T-helper 1 cell treated with Interleukin-12 subunit alpha and Interleukin-12 subunit beta and Interleukin-4 antibody, amounts not matched to agents 30 μg/mL and 1 μg/mL, for 36 hours (primary cell): ENCODE measurements at regions not wholly inside any gene's neighbourhood (a gene's known extent, or its start where the extent isn't known, plus 50 kb on each side); places are given as distances from the start of the nearest gene placed in this dataset.
"Not testable (repeated sequence)": the region's sequence is repeated elsewhere in the genome, so short reads cannot be mapped to it uniquely, and the experiment has no call there.

Source experiments
- H3K27ac Mint-ChIP-seq: one replicate; pipeline ENCODE4 v1.8.0; 2021; ENCODE audit warnings: mild to moderate bottlenecking, mixed read lengths
- H3K27me3 Mint-ChIP-seq: one replicate; pipeline ENCODE4 v1.8.0; 2021; ENCODE audit warnings: low read depth, mixed read lengths
- H3K36me3 Mint-ChIP-seq: one replicate; pipeline ENCODE4 v1.8.0; 2021; ENCODE audit warnings: low read depth, mixed read lengths
- H3K4me1 Mint-ChIP-seq: one replicate; pipeline ENCODE4 v1.8.0; 2021; ENCODE audit warnings: low read depth, mixed read lengths
- H3K4me3 Mint-ChIP-seq: one replicate; pipeline ENCODE4 v1.8.0; 2021; ENCODE audit warnings: mild to moderate bottlenecking, moderate library complexity, mixed read lengths
- H3K9me3 Mint-ChIP-seq: one replicate; pipeline ENCODE4 v1.8.0; 2021; ENCODE audit warnings: mixed read lengths

DNA sequence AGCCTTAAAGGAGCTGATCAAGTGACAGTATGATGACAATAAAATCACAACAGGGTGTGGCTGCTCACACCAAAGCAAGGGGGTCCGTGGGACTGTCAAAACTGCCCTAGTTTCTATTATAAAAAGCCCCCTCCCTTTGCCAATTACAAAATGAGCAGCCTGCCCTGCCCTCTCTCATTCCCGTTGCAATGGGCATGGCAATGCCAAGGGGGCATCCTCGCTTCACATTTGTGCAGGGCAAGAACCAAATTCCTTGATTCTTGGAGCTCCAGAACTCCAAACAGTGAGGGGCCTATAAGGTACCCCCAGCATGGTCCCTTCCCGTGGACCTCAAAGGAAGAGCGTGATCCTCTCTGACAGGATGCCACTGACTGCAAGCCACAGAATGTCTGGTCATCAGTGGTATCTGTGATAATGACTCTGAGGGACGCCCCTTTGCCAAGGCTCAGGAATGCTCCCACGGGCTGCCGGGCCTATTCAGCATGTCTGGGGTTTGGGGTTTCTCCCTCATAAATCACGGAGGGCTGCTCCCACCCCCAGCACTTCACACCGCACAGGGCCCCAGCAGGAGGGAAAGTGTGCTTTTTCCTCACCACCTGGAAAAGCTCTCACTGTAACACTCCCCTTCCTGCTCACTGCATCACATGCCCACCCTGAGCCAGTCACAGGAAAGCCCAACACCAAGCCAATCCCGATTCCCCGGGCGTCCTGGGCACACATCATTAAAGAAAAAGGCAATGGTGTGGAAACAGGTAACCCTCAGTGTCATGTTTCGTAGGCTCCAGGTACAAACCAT is 105.1 kb upstream of the TRPM1 start:
- H3K36me3 Mint-ChIP-seq: peaks cover 13% of the 10 kb centered on the region
- peaks cover 6% of the 10 kb centered on the region for H3K27me3 Mint-ChIP-seq
- peaks cover 39% of the 10 kb centered on the region for H3K4me1 Mint-ChIP-seq

GRCh38 chr15:31207246-31207645 is 105.7 kb upstream of the TRPM1 start:
- H3K36me3 Mint-ChIP-seq: peaks cover 15% of the 10 kb centered on the region
- H3K4me3 Mint-ChIP-seq: peak overlapping the region; percentile 26
- H3K4me1 Mint-ChIP-seq: peaks cover 41% of the 10 kb centered on the region
- peaks cover 6% of the 10 kb centered on the region for H3K27me3 Mint-ChIP-seq
- H3K9me3 Mint-ChIP-seq: peaks cover 16% of the 10 kb centered on the region
- H3K27ac Mint-ChIP-seq: peak overlapping the region; percentile 41

More for the DNA sequence above, 105.1 kb upstream of the TRPM1 start:
- H3K4me3 Mint-ChIP-seq: no peak overlapping the region
- H3K9me3 Mint-ChIP-seq: peaks cover 15% of the 10 kb centered on the region
- H3K27ac Mint-ChIP-seq: no peak overlapping the region

GRCh38 chr15:31207861-31208260 is 106.3 kb upstream of the TRPM1 start:
- H3K36me3 Mint-ChIP-seq: peaks cover 15% of the 10 kb centered on the region
- H3K27me3 Mint-ChIP-seq, H3K4me3 Mint-ChIP-seq, H3K27ac Mint-ChIP-seq: not testable (repeated sequence)
- peaks cover 16% of the 10 kb centered on the region for H3K9me3 Mint-ChIP-seq
- H3K4me1 Mint-ChIP-seq: peaks cover 37% of the 10 kb centered on the region

DNA sequence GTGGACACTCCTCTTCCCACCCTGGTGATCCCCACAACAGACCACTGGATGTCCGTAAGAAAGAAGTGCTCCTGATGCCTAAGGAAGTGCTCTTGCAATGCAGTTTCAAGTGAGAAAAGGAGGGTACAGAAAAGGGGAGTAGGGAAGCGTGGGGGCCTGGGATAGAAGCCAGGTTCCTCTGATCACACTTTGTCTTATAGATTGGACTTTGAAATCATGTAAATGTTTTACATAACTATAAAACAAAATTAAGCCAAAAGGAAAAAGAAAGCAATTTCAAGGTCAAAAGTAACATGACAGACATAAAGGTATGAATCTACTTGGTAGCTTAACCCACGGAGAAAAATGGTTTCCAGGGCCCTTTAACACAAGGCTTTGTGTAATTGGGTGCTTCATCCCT is 107.3 kb upstream of the TRPM1 start:
- no peak overlapping the region for H3K4me3 Mint-ChIP-seq
- H3K9me3 Mint-ChIP-seq: peaks cover 16% of the 10 kb centered on the region
- peak overlapping the region; percentile 36 for H3K27ac Mint-ChIP-seq
- peaks cover 15% of the 10 kb centered on the region for H3K36me3 Mint-ChIP-seq
- peaks cover 31% of the 10 kb centered on the region for H3K4me1 Mint-ChIP-seq
- peaks cover 6% of the 10 kb centered on the region for H3K27me3 Mint-ChIP-seq

- Mint-ChIP-seq H3K4me1 (peaks cover 39% of the 10 kb centered on the region), H3K27me3 (peaks cover 6% of the 10 kb centered on the region), H3K36me3 (peaks cover 15% of the 10 kb centered on the region), H3K4me3 (no peak overlapping the region), H3K27ac (no peak overlapping the region), H3K9me3 (peaks cover 16% of the 10 kb centered on the region)
These were observed 109.8 kb upstream of the TRPM1 start for GRCh38 chr15:31211353-31211752.

GRCh38 chr15:31212326-31213080 is 111.0 kb upstream of the TRPM1 start:
- Mint-ChIP-seq H3K9me3 (peaks cover 16% of the 10 kb centered on the region), H3K4me3 (peak overlapping the region; percentile 51), H3K36me3 (peaks cover 15% of the 10 kb centered on the region), H3K27me3 (peaks cover 6% of the 10 kb centered on the region), H3K27ac (no peak overlapping the region), H3K4me1 (peaks cover 40% of the 10 kb centered on the region)

GRCh38 chr15:31214158-31214863 is 112.3 kb upstream of the KLF13 start:
- peaks cover 15% of the 10 kb centered on the region for H3K36me3 Mint-ChIP-seq
- H3K27ac Mint-ChIP-seq: peak overlapping the region; percentile 77
- H3K27me3 Mint-ChIP-seq: peaks cover 6% of the 10 kb centered on the region
- peak overlapping the region; percentile 73 for H3K4me3 Mint-ChIP-seq
- H3K4me1 Mint-ChIP-seq: peaks cover 45% of the 10 kb centered on the region
- peaks cover 16% of the 10 kb centered on the region for H3K9me3 Mint-ChIP-seq

GRCh38 chr15:31214864-31215489 is 111.7 kb upstream of the KLF13 start:
- Mint-ChIP-seq H3K9me3 (peaks cover 16% of the 10 kb centered on the region), H3K36me3 (peaks cover 12% of the 10 kb centered on the region), H3K4me1 (peaks cover 41% of the 10 kb centered on the region), H3K4me3 (peak overlapping the region; percentile 73), H3K27me3 (peaks cover 3% of the 10 kb centered on the region), H3K27ac (peak overlapping the region; percentile 77)

DNA sequence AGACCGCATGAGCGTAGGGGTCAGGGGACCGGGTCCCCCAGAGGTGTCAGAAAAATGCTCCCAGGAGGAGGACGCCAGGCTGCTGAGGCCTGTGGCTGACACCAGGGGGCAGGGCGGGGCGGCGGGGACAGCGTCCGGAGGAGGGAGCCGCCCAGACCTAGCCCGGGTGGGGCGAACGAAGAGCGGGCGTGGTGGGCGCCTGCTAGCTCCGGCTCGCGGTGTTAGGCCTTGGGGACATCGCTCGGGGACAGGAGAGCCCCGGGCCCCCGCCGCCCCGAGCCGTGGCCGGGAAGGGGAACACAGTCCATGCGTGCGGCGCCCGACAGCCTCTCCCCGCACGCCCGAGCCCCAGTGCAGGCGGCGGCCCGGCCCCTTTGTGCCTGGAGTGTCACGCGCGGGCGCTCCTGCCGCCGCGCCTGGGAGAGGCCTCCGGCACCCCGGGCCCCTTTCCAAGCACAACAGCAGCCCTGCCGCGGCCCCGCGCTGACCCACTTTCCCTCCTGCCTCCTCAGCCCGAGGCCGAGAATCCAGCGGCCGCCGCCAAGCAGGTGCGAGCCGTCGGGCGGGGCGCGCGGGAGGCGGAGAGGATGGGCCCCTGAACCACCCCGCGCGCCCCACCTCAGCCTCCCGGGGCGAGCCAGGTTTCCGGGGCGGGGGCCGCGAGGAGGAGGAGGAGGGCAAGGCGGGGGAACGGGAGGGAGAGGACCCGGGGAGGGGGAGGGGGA is 111.0 kb upstream of the KLF13 start:
- Mint-ChIP-seq H3K27me3 (no peaks in the 10 kb centered on the region), H3K4me1 (peaks cover 39% of the 10 kb centered on the region), H3K36me3 (peaks cover 9% of the 10 kb centered on the region), H3K4me3 (peak overlapping the region; percentile 73), H3K9me3 (peaks cover 10% of the 10 kb centered on the region), H3K27ac (peak overlapping the region; percentile 77)

GRCh38 chr15:31216215-31216911 is 110.3 kb upstream of the KLF13 start:
- peaks cover 37% of the 10 kb centered on the region for H3K4me1 Mint-ChIP-seq

DNA sequence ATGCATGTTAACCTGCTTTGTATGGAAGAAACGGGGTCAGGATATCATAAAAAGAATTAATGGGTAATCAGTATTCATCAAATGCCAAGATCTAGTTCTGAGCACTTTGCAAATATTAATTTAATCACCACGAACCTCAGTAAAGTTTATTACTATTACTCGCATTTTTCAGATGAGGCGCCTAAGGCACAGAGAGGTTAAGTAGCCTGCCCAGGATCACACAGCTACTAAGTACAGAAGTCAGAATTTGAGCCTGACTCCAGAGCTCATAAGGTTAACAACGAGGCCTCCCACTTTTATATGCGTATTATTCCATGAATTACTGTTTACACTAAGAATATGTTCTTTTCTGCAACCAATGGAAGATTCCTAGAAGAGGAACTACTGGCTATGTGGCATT is 109.6 kb upstream of the KLF13 start:
- Mint-ChIP-seq H3K4me3 (peak overlapping the region; percentile 84), H3K4me1 (peaks cover 33% of the 10 kb centered on the region), H3K9me3 (no peaks in the 10 kb centered on the region), H3K27me3 (no peaks in the 10 kb centered on the region), H3K36me3 (peaks cover 1% of the 10 kb centered on the region), H3K27ac (peak overlapping the region; percentile 95)

More at GRCh38 chr15:31216215-31216911, 110.3 kb upstream of the KLF13 start:
- Mint-ChIP-seq H3K9me3 (peaks cover 3% of the 10 kb centered on the region), H3K27ac (peak overlapping the region; percentile 95), H3K36me3 (peaks cover 4% of the 10 kb centered on the region), H3K4me3 (peak overlapping the region; percentile 84), H3K27me3 (no peaks in the 10 kb centered on the region)

- peaks cover 34% of the 10 kb centered on the region for H3K4me1 Mint-ChIP-seq
- no peaks in the 10 kb centered on the region for H3K9me3 Mint-ChIP-seq
- no peaks in the 10 kb centered on the region for H3K36me3 Mint-ChIP-seq
- H3K4me3 Mint-ChIP-seq: no peak overlapping the region
- H3K27ac Mint-ChIP-seq: peak overlapping the region; percentile 52
- peaks cover 3% of the 10 kb centered on the region for H3K27me3 Mint-ChIP-seq
These were observed 108.9 kb upstream of the KLF13 start for GRCh38 chr15:31217566-31218270.

DNA sequence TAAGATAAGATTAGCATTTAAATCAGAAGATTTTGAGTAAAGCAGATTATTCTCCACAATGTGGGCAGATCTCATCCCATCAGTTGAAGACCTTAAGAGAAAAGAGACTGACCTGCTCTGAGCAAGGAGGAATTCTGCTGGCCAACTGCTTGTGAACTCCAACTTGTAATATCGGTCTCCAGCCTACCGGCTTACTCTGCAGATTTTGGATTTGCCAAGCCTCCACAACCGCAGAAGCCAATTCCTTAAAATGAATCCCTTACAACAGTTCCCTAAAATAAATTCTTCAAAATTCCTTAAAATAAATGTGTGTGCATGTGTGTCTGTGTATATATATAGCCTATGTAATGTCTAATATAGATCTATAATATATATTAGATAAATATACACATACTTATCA is 107.4 kb upstream of the KLF13 start:
- Mint-ChIP-seq H3K4me1 (peaks cover 35% of the 10 kb centered on the region), H3K27ac (peak overlapping the region; percentile 14), H3K27me3 (peaks cover 5% of the 10 kb centered on the region), H3K36me3 (no peaks in the 10 kb centered on the region), H3K4me3 (no peak overlapping the region), H3K9me3 (no peaks in the 10 kb centered on the region)
